Smooth muscle cell (in vitro differentiated cells): ENCODE measurements at regions not wholly inside any gene's neighbourhood (a gene's known extent, or its start where the extent isn't known, plus 50 kb on each side); places are given as distances from the start of the nearest gene placed in this dataset.
A peak's percentile ranks its signal among the peaks of the same experiment; 100 is the strongest.

Experiments
- DNase-seq: peaks from one replicate; lab custom pipeline; 2025; ENCODE audit not compliant: unreplicated experiment; lab: John Stamatoyannopoulos, UW
- H2AFZ ChIP-seq: fragments of 200-600 bp; sonication (generic); 2 replicates; pipeline ENCODE4 v1.6.0; 2016; ENCODE audit warnings: antibody characterized with exemption, low read depth, mild to moderate bottlenecking
- H3F3A ChIP-seq: fragments of 200-600 bp; sonication (generic); 2 replicates; pipeline ENCODE4 v1.6.0; 2017; ENCODE audit warnings: antibody characterized with exemption, low read depth
- H3K27ac ChIP-seq: fragments of 200-600 bp; sonication (generic); 2 replicates; pipeline ENCODE4 v1.5.1; 2016; ENCODE audit warnings: low read depth, mild to moderate bottlenecking
- H3K27me3 ChIP-seq: fragments of 200-600 bp; sonication (generic); 2 replicates; pipeline ENCODE4 v1.6.1; 2016; ENCODE audit warnings: low read depth, mild to moderate bottlenecking
- H3K36me3 ChIP-seq: fragments of 200-600 bp; sonication (generic); 2 replicates; pipeline ENCODE4 v1.5.1; 2016; ENCODE audit warnings: low read depth
- H3K4me1 ChIP-seq: fragments of 200-600 bp; sonication (generic); 2 replicates; pipeline ENCODE4 v1.5.1; 2016; ENCODE audit warnings: low read depth
- H3K4me2 ChIP-seq: fragments of 200-600 bp; sonication (generic); 2 replicates; pipeline ENCODE4 v1.6.0; 2016; ENCODE audit warnings: mild to moderate bottlenecking
- H3K4me3 ChIP-seq: fragments of 200-600 bp; sonication (generic); 2 replicates; pipeline ENCODE4 v1.5.1; 2016; ENCODE audit warnings: mild to moderate bottlenecking
- H3K79me2 ChIP-seq: fragments of 200-600 bp; sonication (generic); 2 replicates; pipeline ENCODE4 v1.6.0; 2016; ENCODE audit warnings: low read depth, mild to moderate bottlenecking
- H3K9ac ChIP-seq: fragments of 200-600 bp; sonication (generic); 2 replicates; pipeline ENCODE4 v1.6.0; 2016; ENCODE audit warnings: low read depth
- H3K9me3 ChIP-seq: fragments of 200-600 bp; sonication (generic); replicated peaks from 2 replicates; pipeline ENCODE4 v1.5.1; 2016; ENCODE audit warnings: low read depth
- H4K20me1 ChIP-seq: fragments of 200-600 bp; sonication (generic); 2 replicates; pipeline ENCODE4 v1.6.0; 2016; ENCODE audit warnings: low read depth
- CTCF ChIP-seq: fragments of 200-600 bp; sonication (generic); IDR thresholded peaks from 2 replicates; pipeline ENCODE4 v1.5.1; 2017; ENCODE audit warnings: borderline replicate concordance, mild to moderate bottlenecking, antibody characterized with exemption; ENCODE audit not compliant: insufficient read depth, poor library complexity, severe bottlenecking
- WGBS: methylation state at CpG from one replicate; pipeline ENCODE4 v1.1.7; 2016; ENCODE audit warnings: low lambda C conversion rate; 5-methylcytosine and 5-hydroxymethylcytosine counted together

- Histone ChIP-seq H3K79me2 (no peaks in the 10 kb centered on the region), H3F3A (peaks cover 30% of the 10 kb centered on the region), H3K4me2 (no peak overlapping the region), H2AFZ (no peak overlapping the region), H3K9me3 (no peaks in the 10 kb centered on the region), H3K27me3 (no peaks in the 10 kb centered on the region), H3K9ac (no peak overlapping the region), H3K4me3 (no peak overlapping the region), H3K36me3 (no peaks in the 10 kb centered on the region), H3K27ac (peak overlapping the region; percentile 65), H4K20me1 (no peaks in the 10 kb centered on the region), H3K4me1 (peaks cover 11% of the 10 kb centered on the region)
- 96% methylated on average over 4 of the region's 4 CpGs for WGBS
- no peak for DNase-seq
- TF ChIP-seq CTCF: no peak
Measured at GRCh38 chr12:115228434-115228833, 544.5 kb upstream of the TBX3 start.

DNA sequence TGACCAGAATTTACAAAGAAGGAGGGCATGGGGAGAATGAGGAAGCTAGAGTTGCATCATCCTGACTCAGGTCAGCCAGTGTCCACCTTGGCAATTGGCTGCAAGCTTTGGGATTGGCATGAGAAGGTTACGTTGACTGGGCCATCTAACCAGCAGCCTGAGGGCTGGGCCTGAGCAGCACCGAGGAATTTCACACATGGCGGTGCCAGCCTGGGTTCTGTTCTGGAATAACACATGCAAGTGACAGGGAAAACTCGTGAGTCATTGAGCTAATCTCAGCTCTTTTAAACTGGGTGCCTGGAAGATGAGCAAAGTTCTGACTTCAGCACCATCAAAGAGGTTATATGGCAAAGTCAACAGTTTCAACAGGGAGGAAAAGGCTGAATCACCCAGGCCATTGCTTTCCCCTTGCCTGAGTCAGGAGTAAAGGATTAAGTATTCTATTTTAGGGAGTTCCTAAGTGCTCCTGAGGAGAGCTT is 543.2 kb upstream of the TBX3 start:
- Histone ChIP-seq H3K4me1 (peaks cover 17% of the 10 kb centered on the region), H3F3A (peaks cover 34% of the 10 kb centered on the region), H3K27ac (peak overlapping the region; percentile 65), H3K4me3 (no peak overlapping the region), H3K4me2 (peak overlapping the region; percentile 46), H3K27me3 (no peaks in the 10 kb centered on the region), H3K79me2 (no peaks in the 10 kb centered on the region), H3K9ac (no peak overlapping the region), H3K9me3 (no peaks in the 10 kb centered on the region), H4K20me1 (no peaks in the 10 kb centered on the region), H3K36me3 (no peaks in the 10 kb centered on the region), H2AFZ (no peak overlapping the region)
- TF ChIP-seq CTCF: no peak
- DNase-seq: peak; percentile 19
- 3% methylated on average over 4 of the region's 4 CpGs for WGBS

DNA sequence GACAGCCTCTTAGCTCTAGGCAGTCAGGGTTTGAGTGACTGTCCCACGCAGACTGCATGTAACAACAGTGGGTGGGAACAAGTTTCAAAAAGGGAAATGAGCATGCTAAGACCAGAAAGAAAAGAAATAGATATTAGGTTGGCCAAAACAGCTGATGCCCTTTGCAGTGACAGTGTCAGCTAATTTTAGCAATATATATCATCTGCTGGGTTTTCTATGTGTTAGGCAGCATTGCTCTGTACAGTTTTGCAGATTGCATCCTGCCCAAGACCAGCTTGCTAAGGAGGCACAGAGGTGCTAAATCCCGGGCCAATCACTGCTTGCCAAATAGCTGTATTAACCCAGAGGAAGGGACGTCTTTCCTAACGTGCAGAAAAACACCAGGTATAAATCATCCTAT is 541.9 kb upstream of the TBX3 start:
- H3K79me2 ChIP-seq: no peaks in the 10 kb centered on the region
- no peak overlapping the region for H2AFZ ChIP-seq
- no peak overlapping the region for H3K9ac ChIP-seq
- WGBS: 52% methylated on average over 4 of the region's 4 CpGs
- TF ChIP-seq CTCF: no peak
- H3K4me1 ChIP-seq: peaks cover 17% of the 10 kb centered on the region
- H3K4me2 ChIP-seq: no peak overlapping the region
- H4K20me1 ChIP-seq: no peaks in the 10 kb centered on the region
- H3K36me3 ChIP-seq: no peaks in the 10 kb centered on the region
- no peak overlapping the region for H3K4me3 ChIP-seq
- no peaks in the 10 kb centered on the region for H3K9me3 ChIP-seq
- H3F3A ChIP-seq: peaks cover 25% of the 10 kb centered on the region
- H3K27ac ChIP-seq: no peak overlapping the region
- H3K27me3 ChIP-seq: no peaks in the 10 kb centered on the region
- no peak for DNase-seq

DNA sequence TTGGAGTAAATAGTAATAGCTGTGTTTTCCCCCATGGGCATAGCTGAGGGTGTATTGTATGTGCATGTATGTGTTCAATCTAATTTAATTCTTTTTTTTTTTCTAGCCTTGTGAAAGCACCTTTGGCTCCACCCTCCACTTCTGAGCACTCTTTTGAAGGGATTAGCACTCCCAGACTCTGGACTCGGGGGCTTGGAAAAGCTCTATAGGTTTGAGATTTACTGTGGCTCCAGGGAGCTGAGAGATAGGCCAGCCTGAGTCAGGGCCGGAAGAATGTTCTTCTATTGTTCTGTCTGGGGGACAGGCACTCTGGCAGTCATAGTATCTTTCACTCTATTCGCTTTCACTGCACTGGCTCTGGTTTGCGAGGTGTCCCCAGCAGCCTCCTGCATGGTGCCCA is 540.0 kb upstream of the TBX3 start:
- peak overlapping the region; percentile 70 for H3K27ac ChIP-seq
- H4K20me1 ChIP-seq: no peaks in the 10 kb centered on the region
- H3K4me2 ChIP-seq: peak overlapping the region; percentile 45
- no peak for DNase-seq
- no peaks in the 10 kb centered on the region for H3K79me2 ChIP-seq
- no peaks in the 10 kb centered on the region for H3K9me3 ChIP-seq
- no peaks in the 10 kb centered on the region for H3K27me3 ChIP-seq
- TF ChIP-seq CTCF: no peak
- H3F3A ChIP-seq: peaks cover 25% of the 10 kb centered on the region
- H3K36me3 ChIP-seq: no peaks in the 10 kb centered on the region
- H3K9ac ChIP-seq: no peak overlapping the region
- no peak overlapping the region for H2AFZ ChIP-seq
- WGBS: 23% methylated on average over 4 of the region's 4 CpGs
- H3K4me1 ChIP-seq: peaks cover 17% of the 10 kb centered on the region
- no peak overlapping the region for H3K4me3 ChIP-seq
